ENCODE measurements at regions not wholly inside any gene's neighbourhood (a gene's known extent, or its start where the extent isn't known, plus 50 kb on each side); places are given as distances from the start of the nearest gene placed in this dataset.
A peak's percentile ranks its signal among the peaks of the same experiment; 100 is the strongest.

- no peak for DNase-seq (ENCODE audit: low read depth)
Observed at GRCh38 chr4:53815281-53815680, 224.0 kb upstream of the LNX1 start.

- DNase-seq (ENCODE audit: low read depth) = no peak
Observed at GRCh38 chr4:53813998-53814397, 222.7 kb upstream of the LNX1 start.

GRCh38 chr4:53810643-53811042 lies 219.4 kb upstream of the LNX1 start:
- DNase-seq (ENCODE audit: low read depth) = no peak

DNA sequence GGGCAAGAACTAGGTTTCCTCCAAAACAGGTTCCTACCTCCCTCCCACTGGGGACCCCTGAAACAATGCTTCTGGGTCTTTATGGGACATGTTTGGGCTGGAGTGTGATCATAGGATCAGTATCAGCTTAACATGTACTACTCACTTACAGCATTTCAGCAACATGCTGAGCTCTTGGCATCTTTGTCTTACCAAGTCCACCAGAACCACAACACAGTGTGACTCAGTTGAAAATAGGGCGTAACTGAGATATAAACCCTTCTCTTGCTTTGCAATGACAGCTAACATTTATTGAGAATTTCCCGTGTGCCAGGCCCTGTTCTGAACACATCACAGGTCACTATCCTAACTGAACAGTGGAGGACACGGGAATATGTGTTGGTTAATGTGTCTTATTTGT lies 218.5 kb upstream of the LNX1 start:
- no peak for DNase-seq (ENCODE audit: low read depth)

- no peak for DNase-seq (ENCODE audit: low read depth)
Observed at GRCh38 chr4:53805291-53805690, 214.0 kb upstream of the LNX1 start.

DNA sequence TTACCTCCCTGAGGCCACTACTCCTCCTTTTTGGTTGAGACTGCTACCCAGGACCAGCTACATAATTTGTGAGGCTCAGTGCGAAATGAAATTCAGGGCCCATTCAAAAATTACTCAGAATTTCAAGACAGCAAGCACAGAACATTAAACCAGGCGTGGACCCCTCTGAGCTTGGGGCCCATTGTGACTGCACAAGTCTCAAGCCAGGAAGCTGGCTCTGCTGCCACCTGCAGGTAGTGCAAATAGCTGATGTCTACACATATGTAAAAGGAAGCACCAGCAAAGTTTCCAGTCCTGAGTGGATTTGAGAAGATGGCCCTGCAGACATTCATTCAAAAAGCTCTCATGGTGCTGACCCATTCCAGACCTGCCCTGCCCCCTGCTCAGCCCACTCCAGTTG lies 213.4 kb upstream of the LNX1 start:
- DNase-seq (ENCODE audit: low read depth) = peak; percentile 21

GRCh38 chr4:53802500-53802899 lies 211.2 kb upstream of the LNX1 start:
- DNase-seq (ENCODE audit: low read depth) = no peak

GRCh38 chr4:53801373-53801772 lies 210.1 kb upstream of the LNX1 start:
- no peak for DNase-seq (ENCODE audit: low read depth)

- DNase-seq (ENCODE audit: low read depth) = no peak
Observed at GRCh38 chr4:53800741-53801140, 209.5 kb upstream of the LNX1 start.

DNA sequence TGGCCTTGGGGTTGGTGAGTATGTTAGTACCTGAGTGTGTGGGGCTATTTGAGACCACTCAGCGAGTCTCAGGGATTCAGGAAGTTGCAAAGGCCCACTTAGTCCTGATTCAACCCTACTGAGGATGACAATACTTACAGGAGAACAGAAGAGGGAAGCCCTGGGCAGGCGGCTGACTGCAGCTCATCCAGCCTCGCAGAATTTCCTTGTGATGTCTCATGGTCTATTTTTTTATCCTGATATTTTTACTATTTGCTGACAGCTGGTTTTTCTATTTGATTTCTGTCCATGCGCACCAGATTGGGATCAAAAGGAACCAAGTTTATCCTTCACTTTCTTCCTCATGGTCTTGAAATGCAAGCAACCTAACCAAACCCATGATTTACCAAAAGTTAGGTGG lies 201.8 kb upstream of the LNX1 start:
- no peak for DNase-seq (ENCODE audit: low read depth)

GRCh38 chr4:53790286-53790685 lies 199.0 kb upstream of the LNX1 start:
- no peak for DNase-seq (ENCODE audit: low read depth)

DNA sequence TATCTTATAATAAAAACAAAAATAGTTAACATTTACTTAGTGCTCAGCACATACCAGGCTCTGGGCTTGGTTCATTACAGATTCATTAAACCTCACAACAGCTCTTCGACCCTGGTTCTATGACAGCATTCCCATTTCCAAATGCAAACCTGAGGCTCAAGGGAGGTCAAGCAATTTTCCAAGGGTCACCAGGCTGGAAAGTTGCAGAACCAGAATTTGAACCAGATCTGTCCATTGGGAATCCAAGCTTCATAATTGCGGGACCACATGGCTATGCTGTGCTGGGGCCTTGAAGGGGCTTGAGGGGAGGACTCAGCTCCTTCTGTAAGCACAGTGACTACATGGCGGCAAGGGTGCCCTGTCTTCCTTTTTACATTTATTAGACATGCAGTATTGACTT lies 197.3 kb upstream of the LNX1 start:
- DNase-seq (ENCODE audit: low read depth) = no peak

GRCh38 chr4:53788011-53788410 lies 196.7 kb upstream of the LNX1 start:
- no peak for DNase-seq (ENCODE audit: low read depth)

DNA sequence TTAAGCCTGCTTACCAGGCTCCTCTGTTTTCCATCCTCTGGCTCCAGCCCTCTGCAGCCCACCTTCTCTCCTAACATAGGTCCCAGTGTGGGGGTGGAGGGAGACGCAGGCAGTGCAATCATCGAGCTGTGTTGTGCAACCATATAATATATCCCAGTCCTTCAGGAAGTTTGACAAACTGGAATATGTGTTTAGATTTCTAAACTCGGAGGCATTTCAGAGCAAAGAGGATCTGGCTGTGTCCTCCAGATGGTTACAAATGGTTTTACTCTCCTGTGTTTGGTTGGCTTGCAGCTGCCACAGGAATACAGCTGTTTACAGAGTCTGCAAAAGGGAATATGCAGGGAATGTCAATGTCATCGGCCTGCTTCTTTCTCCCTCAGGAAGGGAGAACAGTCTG lies 195.3 kb upstream of the LNX1 start:
- DNase-seq (ENCODE audit: low read depth) = no peak

GRCh38 chr4:53785996-53786395 lies 194.7 kb upstream of the LNX1 start:
- DNase-seq (ENCODE audit: low read depth) = no peak

- no peak for DNase-seq (ENCODE audit: low read depth)
Observed at GRCh38 chr4:53784112-53784511, 192.8 kb upstream of the LNX1 start.

- no peak for DNase-seq (ENCODE audit: low read depth)
Observed at GRCh38 chr4:53783208-53783859, 192.0 kb upstream of the LNX1 start.

DNA sequence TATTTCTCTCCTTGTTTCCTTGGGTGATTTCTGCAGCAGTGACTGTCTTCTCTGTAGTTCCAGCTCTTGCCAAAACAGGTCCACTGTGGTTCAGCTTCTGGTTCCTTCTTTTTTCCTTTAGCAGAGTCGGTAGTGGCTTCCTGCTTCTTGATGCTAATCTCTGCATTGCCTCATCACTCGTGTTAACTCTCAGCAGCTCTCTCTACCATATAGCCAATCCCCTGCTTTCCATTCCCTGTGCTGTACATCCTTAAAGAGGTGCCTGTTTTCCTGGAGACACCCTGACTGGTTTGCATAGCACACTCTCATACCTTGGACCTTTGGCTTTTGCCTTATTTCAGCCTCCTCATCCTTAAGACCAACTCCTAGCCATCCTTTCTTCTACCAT lies 191.2 kb upstream of the LNX1 start:
- DNase-seq (ENCODE audit: low read depth) = no peak

- DNase-seq (ENCODE audit: low read depth) = peak; percentile 27
Observed at GRCh38 chr4:53781629-53782457, 190.6 kb upstream of the LNX1 start.

GRCh38 chr4:53780736-53781400 lies 189.6 kb upstream of the LNX1 start:
- DNase-seq (ENCODE audit: low read depth) = no peak

DNA sequence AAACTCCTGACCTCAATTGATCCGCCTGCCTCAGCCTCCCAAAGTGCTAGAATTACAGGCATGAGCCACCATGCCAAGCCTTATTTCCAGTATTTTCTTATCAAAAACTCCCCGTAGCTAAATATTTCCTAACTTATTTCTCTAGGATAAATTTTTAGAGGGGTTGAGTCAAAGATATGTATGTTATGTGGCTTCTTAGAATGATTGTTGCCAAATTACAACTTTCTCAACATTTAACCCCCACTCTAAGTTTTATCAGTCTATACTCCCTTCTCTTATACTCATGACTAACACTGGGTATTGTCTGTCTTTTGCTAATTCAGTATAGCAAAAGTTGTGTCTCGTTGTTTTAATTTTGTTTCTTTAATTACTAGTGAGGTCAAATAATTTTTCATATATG lies 187.7 kb upstream of the LNX1 start:
- DNase-seq (ENCODE audit: low read depth) = no peak

- DNase-seq (ENCODE audit: low read depth) = no peak
Observed at GRCh38 chr4:53778155-53778554, 186.9 kb upstream of the LNX1 start.

Data from renal cortical epithelial cell (primary cell).